ENCODE measurements at regions not wholly inside any gene's neighbourhood (a gene's known extent, or its start where the extent isn't known, plus 50 kb on each side); places are given as distances from the start of the nearest gene placed in this dataset.
A peak's percentile ranks its signal among the peaks of the same experiment; 100 is the strongest.

DNA sequence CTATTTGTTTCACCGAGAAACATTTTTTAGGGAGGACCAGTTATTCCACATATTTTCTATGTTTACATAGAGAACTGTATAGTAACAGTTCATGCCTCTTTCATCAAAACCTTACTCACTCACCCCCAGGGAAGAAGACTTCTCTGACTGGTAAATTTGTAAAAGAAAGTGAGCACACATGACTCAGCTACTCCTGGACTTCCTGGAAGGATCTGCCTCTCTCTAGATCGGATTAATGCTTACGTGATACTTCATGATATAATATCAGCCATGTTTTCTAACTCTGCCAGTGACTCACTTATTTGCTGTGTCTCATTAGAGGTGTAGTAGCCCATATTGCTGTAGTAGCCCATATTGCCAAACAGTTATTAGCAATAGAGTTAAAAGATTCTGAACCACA, 494.3 kb upstream of the ATXN7L3B start:
- DNase-seq (peak in 2 of 5 donors; percentile 1 to 3), FAIRE-seq (no peak)
- TF ChIP-seq, protein P1, sequence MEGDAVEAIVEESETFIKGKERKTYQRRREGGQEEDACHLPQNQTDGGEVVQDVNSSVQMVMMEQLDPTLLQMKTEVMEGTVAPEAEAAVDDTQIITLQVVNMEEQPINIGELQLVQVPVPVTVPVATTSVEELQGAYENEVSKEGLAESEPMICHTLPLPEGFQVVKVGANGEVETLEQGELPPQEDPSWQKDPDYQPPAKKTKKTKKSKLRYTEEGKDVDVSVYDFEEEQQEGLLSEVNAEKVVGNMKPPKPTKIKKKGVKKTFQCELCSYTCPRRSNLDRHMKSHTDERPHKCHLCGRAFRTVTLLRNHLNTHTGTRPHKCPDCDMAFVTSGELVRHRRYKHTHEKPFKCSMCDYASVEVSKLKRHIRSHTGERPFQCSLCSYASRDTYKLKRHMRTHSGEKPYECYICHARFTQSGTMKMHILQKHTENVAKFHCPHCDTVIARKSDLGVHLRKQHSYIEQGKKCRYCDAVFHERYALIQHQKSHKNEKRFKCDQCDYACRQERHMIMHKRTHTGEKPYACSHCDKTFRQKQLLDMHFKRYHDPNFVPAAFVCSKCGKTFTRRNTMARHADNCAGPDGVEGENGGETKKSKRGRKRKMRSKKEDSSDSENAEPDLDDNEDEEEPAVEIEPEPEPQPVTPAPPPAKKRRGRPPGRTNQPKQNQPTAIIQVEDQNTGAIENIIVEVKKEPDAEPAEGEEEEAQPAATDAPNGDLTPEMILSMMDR (IDR thresholded peaks at IDR 0.05; ENCODE audit: borderline replicate concordance, extremely low read depth, insufficient read depth), result no peak
- Histone ChIP-seq H3K9ac (ENCODE audit: low read length in 3 of 3) (no peak overlapping the region), H3K27me3 (ENCODE audit: control insufficient read depth, insufficient read depth, low read length) (no peaks in the 10 kb centered on the region), H3K9me3 (ENCODE audit: control insufficient read depth in 2 of 3, insufficient read depth in 1 of 3, low read length in 3 of 3) (no peaks in the 10 kb centered on the region), H3K4me1 (ENCODE audit: control insufficient read depth in 2 of 3, insufficient read depth in 2 of 3, low read depth in 1 of 3, low read length in 3 of 3) (no peaks in the 10 kb centered on the region), H3K4me3 (ENCODE audit: low read length in 3 of 3) (no peak overlapping the region), H3K36me3 (ENCODE audit: control insufficient read depth in 2 of 3, insufficient read depth in 3 of 3, low read length in 3 of 3) (no peaks in the 10 kb centered on the region), H3K27ac (ENCODE audit: low read depth in 2 of 2, low read length in 2 of 2) (no peak overlapping the region)
- intact Hi-C loops (cut with DNase I), result no loop called here

DNA sequence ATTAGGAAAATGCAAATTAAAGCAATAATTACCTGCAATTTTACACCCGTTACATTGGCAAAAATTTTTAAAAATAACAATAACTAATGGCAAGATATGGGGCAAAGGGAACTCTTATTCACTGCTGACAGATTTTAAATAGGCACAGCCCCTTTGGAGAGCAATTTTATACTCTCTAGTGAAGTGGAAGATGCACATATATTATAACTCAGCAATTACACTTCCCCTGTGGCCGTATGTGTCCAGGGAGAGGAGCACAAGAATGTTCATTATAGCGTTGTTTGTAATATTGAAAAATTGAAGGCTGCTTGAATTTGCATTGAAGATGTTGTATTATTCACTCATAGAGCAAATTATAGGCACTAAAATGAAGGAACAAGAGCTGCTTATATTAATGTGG, 488.3 kb upstream of the ATXN7L3B start:
- intact Hi-C loops (cut with DNase I), result no loop called here
- TF ChIP-seq, protein P1 (IDR thresholded peaks at IDR 0.05; ENCODE audit: borderline replicate concordance, extremely low read depth, insufficient read depth), result no peak

DNA sequence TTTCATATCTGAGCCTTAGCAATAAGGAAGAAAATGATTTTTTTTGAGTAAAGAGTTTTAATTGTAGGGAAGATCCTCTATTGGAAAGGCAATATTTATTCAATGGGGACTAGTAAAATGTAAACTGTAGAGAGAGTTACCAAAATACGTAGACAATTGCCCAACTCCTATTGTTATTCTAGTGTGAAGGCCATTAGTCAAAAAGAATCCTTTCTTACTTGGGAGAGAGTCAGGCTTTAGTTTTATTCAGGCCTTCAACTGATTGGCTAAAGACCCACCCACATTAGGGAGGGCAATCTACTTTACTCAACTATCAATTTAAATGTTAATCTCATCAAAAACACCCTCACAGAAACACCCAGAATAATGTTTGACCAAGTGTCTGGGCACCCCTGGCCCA, 485.8 kb upstream of the ATXN7L3B start:
- DNase-seq (no peak), FAIRE-seq (no peak)
- Histone ChIP-seq H3K9ac (ENCODE audit: low read length in 3 of 3) (no peak overlapping the region), H3K27me3 (ENCODE audit: control insufficient read depth, insufficient read depth, low read length) (no peaks in the 10 kb centered on the region), H3K4me1 (ENCODE audit: control insufficient read depth in 2 of 3, insufficient read depth in 2 of 3, low read depth in 1 of 3, low read length in 3 of 3) (no peaks in the 10 kb centered on the region), H3K27ac (ENCODE audit: low read depth in 2 of 2, low read length in 2 of 2) (no peak overlapping the region), H3K36me3 (ENCODE audit: control insufficient read depth in 2 of 3, insufficient read depth in 3 of 3, low read length in 3 of 3) (no peaks in the 10 kb centered on the region), H3K4me3 (ENCODE audit: low read length in 3 of 3) (no peak overlapping the region), H3K9me3 (ENCODE audit: control insufficient read depth in 2 of 3, insufficient read depth in 1 of 3, low read length in 3 of 3) (peaks cover 0 to 2% (median 0%) of the 10 kb centered on the region in 3 donors)
- intact Hi-C loops (cut with DNase I), result no loop called here
- TF ChIP-seq, protein P1 (IDR thresholded peaks at IDR 0.05; ENCODE audit: borderline replicate concordance, extremely low read depth, insufficient read depth), result no peak

More for the DNA sequence above, 488.3 kb upstream of the ATXN7L3B start:
- Histone ChIP-seq H3K27ac (ENCODE audit: low read depth in 2 of 2, low read length in 2 of 2) (no peak overlapping the region), H3K36me3 (ENCODE audit: control insufficient read depth in 2 of 3, insufficient read depth in 3 of 3, low read length in 3 of 3) (no peaks in the 10 kb centered on the region), H3K9me3 (ENCODE audit: control insufficient read depth in 2 of 3, insufficient read depth in 1 of 3, low read length in 3 of 3) (peaks cover 0 to 2% (median 0%) of the 10 kb centered on the region in 3 donors), H3K9ac (ENCODE audit: low read length in 3 of 3) (no peak overlapping the region), H3K4me3 (ENCODE audit: low read length in 3 of 3) (no peak overlapping the region), H3K27me3 (ENCODE audit: control insufficient read depth, insufficient read depth, low read length) (no peaks in the 10 kb centered on the region), H3K4me1 (ENCODE audit: control insufficient read depth in 2 of 3, insufficient read depth in 2 of 3, low read depth in 1 of 3, low read length in 3 of 3) (no peaks in the 10 kb centered on the region)
- DNase-seq, result no peak
- FAIRE-seq, result no peak

DNA sequence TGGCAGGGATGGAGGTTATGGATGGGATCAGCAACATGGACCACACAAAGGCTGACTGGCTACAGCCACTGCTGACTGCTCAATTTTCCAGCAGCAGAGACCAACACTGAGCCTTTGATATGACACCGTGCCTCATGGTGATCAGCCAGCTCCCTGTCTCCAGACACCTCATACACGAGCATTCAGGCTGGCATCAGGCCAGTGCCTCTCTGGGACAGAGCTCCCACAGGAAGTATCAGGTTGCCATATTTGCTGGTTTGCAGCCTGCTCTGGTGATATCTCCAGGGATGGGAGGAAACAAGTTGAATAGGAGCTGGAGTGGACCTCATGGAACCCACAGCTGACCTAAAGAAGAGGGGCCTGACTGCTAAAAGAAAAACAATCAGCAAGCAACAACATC, 471.2 kb upstream of the ATXN7L3B start:
- TF ChIP-seq, protein P1 (IDR thresholded peaks at IDR 0.05; ENCODE audit: borderline replicate concordance, extremely low read depth, insufficient read depth), result no peak
- no peak for FAIRE-seq
- H3K27me3 ChIP-seq (ENCODE audit: control insufficient read depth, insufficient read depth, low read length), result no peaks in the 10 kb centered on the region
- H3K9me3 ChIP-seq (ENCODE audit: control insufficient read depth in 2 of 3, insufficient read depth in 1 of 3, low read length in 3 of 3), result no peaks in the 10 kb centered on the region
- H3K9ac ChIP-seq (ENCODE audit: low read length in 3 of 3), result no peak overlapping the region
- DNase-seq, result peak in 1 of 5 donors; percentile 32
- no peaks in the 10 kb centered on the region for H3K4me1 ChIP-seq (ENCODE audit: control insufficient read depth in 2 of 3, insufficient read depth in 2 of 3, low read depth in 1 of 3, low read length in 3 of 3)
- intact Hi-C loops (cut with DNase I), result no loop called here
- no peak overlapping the region for H3K27ac ChIP-seq (ENCODE audit: low read depth in 2 of 2, low read length in 2 of 2)
- H3K4me3 ChIP-seq (ENCODE audit: low read length in 3 of 3), result no peak overlapping the region
- no peaks in the 10 kb centered on the region for H3K36me3 ChIP-seq (ENCODE audit: control insufficient read depth in 2 of 3, insufficient read depth in 3 of 3, low read length in 3 of 3)

Data from kidney (tissue), 13 donors.